ENCODE measurements at regions not wholly inside any gene's neighbourhood (a gene's known extent, or its start where the extent isn't known, plus 50 kb on each side); places are given as distances from the start of the nearest gene placed in this dataset.

- TF ChIP-seq, protein P1, sequence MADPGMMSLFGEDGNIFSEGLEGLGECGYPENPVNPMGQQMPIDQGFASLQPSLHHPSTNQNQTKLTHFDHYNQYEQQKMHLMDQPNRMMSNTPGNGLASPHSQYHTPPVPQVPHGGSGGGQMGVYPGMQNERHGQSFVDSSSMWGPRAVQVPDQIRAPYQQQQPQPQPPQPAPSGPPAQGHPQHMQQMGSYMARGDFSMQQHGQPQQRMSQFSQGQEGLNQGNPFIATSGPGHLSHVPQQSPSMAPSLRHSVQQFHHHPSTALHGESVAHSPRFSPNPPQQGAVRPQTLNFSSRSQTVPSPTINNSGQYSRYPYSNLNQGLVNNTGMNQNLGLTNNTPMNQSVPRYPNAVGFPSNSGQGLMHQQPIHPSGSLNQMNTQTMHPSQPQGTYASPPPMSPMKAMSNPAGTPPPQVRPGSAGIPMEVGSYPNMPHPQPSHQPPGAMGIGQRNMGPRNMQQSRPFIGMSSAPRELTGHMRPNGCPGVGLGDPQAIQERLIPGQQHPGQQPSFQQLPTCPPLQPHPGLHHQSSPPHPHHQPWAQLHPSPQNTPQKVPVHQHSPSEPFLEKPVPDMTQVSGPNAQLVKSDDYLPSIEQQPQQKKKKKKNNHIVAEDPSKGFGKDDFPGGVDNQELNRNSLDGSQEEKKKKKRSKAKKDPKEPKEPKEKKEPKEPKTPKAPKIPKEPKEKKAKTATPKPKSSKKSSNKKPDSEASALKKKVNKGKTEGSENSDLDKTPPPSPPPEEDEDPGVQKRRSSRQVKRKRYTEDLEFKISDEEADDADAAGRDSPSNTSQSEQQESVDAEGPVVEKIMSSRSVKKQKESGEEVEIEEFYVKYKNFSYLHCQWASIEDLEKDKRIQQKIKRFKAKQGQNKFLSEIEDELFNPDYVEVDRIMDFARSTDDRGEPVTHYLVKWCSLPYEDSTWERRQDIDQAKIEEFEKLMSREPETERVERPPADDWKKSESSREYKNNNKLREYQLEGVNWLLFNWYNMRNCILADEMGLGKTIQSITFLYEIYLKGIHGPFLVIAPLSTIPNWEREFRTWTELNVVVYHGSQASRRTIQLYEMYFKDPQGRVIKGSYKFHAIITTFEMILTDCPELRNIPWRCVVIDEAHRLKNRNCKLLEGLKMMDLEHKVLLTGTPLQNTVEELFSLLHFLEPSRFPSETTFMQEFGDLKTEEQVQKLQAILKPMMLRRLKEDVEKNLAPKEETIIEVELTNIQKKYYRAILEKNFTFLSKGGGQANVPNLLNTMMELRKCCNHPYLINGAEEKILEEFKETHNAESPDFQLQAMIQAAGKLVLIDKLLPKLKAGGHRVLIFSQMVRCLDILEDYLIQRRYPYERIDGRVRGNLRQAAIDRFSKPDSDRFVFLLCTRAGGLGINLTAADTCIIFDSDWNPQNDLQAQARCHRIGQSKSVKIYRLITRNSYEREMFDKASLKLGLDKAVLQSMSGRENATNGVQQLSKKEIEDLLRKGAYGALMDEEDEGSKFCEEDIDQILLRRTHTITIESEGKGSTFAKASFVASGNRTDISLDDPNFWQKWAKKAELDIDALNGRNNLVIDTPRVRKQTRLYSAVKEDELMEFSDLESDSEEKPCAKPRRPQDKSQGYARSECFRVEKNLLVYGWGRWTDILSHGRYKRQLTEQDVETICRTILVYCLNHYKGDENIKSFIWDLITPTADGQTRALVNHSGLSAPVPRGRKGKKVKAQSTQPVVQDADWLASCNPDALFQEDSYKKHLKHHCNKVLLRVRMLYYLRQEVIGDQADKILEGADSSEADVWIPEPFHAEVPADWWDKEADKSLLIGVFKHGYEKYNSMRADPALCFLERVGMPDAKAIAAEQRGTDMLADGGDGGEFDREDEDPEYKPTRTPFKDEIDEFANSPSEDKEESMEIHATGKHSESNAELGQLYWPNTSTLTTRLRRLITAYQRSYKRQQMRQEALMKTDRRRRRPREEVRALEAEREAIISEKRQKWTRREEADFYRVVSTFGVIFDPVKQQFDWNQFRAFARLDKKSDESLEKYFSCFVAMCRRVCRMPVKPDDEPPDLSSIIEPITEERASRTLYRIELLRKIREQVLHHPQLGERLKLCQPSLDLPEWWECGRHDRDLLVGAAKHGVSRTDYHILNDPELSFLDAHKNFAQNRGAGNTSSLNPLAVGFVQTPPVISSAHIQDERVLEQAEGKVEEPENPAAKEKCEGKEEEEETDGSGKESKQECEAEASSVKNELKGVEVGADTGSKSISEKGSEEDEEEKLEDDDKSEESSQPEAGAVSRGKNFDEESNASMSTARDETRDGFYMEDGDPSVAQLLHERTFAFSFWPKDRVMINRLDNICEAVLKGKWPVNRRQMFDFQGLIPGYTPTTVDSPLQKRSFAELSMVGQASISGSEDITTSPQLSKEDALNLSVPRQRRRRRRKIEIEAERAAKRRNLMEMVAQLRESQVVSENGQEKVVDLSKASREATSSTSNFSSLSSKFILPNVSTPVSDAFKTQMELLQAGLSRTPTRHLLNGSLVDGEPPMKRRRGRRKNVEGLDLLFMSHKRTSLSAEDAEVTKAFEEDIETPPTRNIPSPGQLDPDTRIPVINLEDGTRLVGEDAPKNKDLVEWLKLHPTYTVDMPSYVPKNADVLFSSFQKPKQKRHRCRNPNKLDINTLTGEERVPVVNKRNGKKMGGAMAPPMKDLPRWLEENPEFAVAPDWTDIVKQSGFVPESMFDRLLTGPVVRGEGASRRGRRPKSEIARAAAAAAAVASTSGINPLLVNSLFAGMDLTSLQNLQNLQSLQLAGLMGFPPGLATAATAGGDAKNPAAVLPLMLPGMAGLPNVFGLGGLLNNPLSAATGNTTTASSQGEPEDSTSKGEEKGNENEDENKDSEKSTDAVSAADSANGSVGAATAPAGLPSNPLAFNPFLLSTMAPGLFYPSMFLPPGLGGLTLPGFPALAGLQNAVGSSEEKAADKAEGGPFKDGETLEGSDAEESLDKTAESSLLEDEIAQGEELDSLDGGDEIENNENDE (IDR thresholded peaks at IDR 0.05; ENCODE audit: insufficient replicate concordance, low read length): no peak
- TF ChIP-seq SIX5 (IDR thresholded peaks at IDR 0.05; ENCODE audit: low read depth, low read length): no peak
- no peak for TF ChIP-seq KDM4A (IDR thresholded peaks at IDR 0.05; ENCODE audit: low read depth, low read length, severe bottlenecking)
- no peak for TF ChIP-seq CBX8 (IDR thresholded peaks at IDR 0.05; ENCODE audit: borderline replicate concordance, low read depth, low read length)
- TF ChIP-seq ASH2L (IDR thresholded peaks at IDR 0.05; ENCODE audit: low read length): no peak
- TF ChIP-seq CBX5 (IDR thresholded peaks at IDR 0.05; ENCODE audit: low read depth, low read length): no peak
- no peak for TF ChIP-seq SUZ12 (IDR thresholded peaks at IDR 0.05; ENCODE audit: low read length)
These were observed 127.1 kb downstream of the TMEM30B start (continued) for GRCh38 chr14:61153914-61154545.
